CD4-positive, alpha-beta T cell treated with Interleukin-12 subunit alpha and Interleukin-12 subunit beta, for 1 hour (primary cell): ENCODE measurements at regions not wholly inside any gene's neighbourhood (a gene's known extent, or its start where the extent isn't known, plus 50 kb on each side); places are given as distances from the start of the nearest gene placed in this dataset.

Source experiments
- DNase-seq: peaks from one replicate; pipeline ENCODE4 v3.0.0-alpha.2; 2020

DNA sequence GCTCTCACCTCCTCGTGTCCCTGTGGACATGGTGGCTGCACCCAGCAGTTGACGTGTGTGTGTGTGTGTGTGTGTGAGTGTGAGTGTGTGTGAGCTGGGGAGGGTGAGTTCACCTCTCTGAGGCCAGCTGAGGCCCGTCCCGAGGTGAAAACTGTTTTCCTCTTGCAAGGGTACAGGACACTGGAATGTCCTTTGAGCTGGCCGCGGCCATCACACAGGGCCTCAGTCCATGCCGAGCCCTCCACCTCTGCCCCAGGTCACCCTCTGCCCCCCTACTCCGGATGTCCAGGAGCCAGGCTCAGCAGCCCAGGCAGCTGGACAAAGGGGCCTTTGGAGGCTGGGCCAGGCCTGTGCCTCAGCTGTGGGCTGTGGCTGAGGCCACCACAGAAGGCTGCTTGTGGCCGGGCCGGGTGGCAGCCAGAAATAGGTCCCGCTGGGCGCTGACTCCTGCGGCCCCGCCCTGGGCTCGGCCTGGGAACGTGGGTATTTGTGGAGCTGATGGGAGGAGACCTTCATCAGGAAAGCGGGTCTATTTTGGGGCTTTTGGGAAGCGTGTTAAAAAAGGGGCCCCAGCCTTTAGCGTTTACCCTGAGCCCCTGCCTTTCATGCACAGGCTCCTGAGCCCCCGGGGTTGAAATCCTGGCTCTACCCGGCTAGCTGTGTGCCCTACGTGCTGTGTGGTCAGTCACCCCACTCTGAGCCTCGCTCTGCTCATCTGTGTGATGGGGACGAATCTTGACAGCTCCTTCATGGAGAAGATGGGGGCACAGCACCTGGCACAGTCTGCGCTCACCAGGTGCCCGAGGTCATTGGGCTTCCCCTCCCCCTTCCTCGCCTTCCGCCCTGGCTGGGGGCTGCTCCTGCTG is 75.1 kb upstream of the IER5L start:
- no peak for DNase-seq

DNA sequence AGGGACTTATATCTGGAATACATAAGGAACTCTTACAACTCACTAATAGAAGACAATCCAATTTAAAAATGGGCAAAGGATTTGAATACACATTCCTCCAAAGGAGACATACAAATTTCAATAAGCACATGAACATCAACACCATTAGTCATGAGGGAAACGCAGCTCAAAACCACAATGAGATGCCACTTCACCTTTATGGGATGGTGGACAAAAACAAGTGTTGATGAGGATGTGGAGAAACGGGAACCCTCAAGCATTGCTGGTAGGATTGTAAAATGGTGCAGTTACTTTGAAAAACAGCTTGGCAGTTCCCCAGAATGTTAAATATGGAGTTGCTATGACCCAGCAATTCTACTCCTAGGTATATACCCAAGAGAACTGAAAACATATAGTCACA is 72.7 kb upstream of the IER5L start:
- DNase-seq = no peak

DNA sequence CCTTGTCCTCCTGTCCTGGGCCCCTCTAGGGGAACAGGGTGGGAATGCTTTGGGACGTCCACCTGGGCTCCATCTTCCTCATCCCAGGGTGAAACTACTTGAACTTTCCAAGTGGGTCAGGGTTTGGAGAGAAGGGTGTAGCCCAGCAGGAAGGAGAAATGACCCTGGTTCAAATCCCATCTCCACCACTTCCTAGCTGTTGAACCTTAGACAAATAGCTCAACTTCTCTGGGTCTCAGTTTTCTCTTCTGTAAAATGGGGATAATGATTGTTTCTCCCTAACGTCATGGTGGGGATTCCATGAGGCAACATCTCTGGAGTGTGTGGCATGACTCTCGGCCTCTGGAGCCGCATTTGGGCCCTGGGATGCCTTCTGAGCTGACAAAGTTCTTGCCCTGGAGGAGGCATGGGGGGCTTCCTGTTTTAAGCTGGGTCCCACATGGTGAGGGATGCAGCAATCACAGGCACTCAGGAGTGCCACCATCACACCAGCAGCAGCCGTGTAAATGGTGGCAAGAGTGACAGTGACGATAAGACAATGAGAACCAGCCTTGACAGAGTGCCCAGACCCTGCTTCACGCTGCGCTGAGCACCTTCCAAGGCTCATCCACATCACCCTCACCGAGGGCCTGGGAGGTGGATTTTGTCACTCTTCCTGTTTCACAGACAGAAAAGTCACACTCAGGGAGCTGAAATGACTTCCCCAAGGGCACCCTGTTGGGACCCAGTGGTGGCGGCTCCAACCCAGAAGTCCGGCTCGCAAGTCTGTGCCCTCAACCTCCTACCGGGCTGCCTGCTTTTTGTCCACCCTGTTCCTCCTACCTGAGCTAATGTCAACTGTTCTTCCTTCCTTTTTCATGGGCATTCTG is 69.5 kb upstream of the IER5L start:
- no peak for DNase-seq

DNA sequence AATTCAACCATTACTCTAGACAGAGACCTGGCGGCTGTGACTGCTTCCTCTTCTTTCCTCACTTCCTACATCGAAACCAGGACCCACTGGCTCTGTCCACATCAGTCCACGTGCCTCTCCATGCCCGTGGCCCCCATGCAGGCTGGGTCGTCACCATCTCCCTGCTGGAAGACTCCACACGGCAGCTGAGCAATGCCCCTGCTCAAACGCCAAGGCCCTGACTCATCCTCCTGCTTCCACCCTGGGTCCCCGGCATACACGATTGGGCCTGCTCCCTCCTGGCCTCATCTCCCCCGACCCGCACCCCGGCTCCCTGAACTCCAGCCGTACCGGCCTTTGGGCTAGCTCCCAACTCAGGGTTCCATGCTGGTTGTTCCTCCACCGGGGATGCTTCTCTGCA is 67.2 kb upstream of the IER5L start:
- no peak for DNase-seq

DNA sequence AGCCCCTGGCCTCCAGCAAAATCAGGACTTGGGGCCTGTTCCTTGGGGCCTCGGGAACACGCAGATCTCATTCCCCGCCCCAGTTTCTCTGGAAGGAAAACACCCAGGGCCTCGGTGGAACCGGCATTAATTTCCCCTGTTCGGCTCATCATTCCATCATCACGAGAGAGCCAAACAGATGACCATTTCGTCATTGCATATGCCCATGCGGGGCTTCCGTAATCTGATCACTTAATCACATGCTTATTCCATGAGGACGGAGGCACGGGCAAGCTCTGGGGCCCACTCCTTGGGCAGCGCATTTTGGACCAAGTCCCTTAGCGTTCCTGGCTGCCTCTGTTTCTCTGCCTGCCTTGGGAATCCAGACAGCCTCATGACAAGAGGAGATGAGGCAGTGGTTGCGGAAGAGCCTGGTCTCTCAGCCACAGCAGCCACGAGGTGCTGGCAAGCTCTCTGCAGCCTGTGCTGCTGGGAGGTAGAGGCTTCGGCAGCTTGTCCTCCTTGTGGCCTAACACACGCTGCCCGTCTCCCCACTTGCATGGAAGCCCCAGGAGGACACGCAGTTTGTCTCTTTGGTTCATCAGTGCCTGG is 65.0 kb upstream of the IER5L start:
- DNase-seq = no peak

DNA sequence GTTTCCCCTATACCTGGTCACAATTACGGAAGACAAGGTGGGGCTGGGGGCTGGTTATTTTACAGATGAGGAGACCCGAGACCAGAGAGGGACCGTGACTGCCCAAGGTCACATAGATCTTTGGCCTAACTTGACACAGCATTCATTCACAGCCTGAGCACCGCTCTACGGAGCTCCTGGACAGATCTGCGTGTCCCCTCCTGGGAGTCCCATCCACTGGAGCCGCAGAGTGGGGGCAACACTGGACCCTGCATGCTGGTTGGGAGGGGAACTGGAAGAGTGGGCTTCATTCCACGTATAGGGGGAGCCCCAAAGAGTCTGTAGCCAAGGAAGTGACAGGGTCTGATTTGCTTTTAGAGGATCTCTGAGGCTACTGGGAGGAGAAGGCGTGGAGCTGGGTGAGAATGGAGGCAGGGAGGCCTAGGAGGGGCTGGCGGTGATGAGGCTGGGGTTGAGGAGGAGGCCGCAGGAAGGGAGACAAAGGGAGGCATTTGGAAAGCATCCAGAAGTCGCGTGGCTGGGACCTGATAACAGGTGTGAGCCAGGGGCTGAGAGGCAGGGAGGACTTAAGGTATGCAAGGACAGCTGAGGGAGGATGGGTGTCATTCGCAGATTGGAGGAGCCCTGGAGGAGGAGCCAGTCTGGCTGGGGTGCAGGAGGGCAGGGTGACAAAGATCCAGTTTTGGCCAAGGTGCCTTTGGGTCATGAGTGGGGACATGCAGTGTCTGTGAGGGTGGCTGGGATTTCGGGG is 64.3 kb upstream of the IER5L start:
- DNase-seq = no peak

DNA sequence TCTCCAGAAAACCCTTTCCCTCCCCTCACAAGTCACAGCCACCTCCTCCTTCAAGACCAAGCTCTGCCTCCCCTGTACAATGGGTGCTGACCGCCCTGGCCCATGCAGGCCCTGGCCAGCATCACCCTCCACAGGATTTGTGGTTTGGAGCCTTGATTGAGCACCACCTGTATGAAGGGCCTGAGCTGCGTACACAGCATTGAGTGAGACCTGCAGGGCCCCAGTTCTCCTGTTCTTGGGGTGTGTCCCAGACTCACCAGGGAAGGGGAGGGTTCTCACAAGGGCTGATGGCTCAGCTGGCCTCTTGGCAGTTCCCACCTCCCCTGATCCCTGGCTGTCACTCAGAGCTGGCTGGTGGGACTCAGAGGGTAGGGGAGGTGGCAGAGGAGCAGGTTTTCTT is 63.7 kb upstream of the IER5L start:
- no peak for DNase-seq

DNA sequence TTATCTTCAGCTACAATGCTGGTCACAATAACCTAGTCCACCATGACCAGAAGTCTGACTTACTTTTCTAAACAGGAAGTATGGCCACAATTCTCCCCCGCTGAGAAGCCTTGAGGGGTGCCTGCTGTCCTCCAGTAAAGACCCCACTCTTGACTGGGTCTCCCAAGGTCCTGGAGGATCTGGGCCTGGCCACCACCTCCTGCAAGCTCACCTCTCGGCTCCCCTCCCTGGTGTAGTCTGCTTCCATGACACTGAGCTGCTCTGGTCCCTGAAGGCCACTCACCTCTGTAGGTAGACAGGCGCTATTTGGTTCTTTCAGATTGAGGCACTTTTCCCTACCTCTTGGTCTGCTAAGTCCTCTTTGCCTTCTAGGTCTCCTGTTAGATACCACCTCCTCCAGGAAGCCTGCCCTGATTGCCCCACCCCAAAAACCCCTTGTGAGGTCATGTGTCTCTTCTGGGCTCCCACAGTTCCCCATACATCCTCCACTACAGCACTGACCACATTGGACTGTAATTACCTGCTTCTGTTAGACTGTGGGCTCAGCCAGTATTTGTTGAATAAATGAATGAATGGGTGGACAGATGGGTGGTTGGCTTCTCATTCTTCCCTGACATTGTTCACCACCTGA is 62.6 kb upstream of the IER5L start:
- DNase-seq = no peak

DNA sequence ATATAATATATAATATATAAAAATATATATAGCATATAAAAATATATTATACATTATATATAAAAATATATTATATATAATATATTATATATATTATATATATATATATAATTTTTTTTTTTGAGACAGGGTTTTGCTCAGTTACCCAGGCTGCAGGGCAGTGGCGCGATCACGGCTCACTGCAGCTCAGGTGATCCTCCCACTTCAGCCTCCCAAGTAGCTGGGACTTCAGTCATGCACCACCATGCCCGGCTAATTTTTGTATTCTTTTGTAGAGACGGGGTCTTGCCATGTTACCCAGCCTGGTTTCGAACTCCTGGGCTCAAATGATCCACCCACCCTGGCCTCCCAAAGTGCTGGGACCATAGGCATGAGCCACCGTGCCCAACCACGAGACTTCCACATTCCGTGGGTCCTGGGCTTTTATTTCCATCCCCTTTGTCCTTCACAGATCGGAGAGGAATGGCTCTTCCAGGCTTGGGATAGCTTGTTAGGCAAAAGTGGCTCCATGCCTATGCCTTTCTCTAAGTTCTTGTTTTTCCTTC is 62.0 kb upstream of the IER5L start:
- no peak for DNase-seq

DNA sequence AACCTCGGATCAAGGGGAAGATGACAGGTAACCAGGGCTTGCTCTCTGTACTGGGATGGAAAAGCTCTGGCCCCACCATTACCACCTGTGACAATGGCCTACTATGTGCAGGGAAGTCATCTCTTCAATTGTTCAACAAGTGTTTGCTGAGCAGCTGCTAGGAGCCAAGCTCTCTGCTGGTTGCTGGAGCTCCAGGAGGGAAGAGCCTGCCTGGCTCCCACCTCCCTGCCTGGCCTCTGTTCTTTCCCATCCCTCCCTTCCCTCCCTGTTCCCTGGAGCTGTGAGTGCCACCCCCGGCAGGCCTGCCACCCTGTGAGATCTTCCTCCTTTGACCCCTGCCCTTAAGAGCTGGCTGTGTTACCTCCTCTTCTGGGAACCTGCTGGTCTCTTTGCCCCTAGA is 59.7 kb upstream of the IER5L start:
- DNase-seq = no peak

DNA sequence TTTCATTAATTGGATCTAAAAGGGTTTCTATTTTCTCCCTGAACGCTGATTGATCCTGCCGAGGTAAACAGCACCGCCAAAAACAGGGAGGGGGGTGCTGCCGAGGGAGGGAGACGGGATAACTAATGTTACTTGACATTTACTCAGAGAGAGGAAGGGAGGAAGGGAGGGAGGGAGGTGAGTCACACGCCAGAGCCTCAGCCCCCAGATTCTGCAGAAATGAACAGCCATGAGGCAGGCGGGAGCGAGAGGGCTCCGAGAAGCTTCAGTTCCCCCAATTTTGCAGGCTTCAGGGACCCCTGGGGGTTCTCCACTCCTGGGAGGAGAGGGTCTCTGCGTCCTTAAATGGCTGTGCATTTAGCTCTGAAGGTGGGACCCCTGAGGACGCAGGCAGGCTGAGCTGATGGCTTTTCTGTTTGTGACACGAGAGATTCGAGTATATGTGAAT is 59.1 kb upstream of the IER5L start:
- peak; percentile 40 for DNase-seq

DNA sequence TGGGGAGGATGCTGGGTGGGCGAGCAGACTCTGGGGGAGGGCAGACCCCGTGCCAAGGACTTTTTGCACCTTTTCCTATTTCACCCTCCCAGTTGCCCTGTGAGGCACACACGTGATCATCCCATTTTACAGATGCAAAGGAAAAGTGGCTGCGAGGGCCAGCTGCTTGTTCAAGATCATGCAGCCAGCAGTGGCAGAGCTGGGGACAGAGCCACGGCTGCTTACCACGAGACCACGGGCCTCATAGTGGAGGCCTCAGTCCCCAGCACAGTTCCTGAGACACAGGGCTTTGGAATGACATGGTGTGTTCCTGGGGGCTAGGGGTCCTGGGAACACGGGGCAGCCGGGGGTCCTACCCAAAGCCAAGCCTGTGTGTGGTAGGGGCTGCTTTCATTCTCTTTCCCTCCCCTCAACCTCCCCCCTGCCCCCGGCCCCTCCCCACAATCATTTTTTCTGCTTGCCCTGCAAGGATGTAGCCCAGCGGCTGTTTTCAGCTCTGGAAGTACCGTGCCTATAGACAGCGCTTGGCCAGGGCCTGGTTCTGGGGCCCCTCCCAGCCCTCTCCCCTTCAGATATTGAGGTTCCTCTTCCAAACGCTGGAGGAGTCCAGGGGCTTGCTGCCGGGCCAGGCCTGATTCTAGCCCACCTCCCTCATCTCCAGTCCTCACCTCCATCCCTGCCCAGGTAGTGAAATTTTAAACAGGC is 58.5 kb upstream of the IER5L start:
- no peak for DNase-seq

DNA sequence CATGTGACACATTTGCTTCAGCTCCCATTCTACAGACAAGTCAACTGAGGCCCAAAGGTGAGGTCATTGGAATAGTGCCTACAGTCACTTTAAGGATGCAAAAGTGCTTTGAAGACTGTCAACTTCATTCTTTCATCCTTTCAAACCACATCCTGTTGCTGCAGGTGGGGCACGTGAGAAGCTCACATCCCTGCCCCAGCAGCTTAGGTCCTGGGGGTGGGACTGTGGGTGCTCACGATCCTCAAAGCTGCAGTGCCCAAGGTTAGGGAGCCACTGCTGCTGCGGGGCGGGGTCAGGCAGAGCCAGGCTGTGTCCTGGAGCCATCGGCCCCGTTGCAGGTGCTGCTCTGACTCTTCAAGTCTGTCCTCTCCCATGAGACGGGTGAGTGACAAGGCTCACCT is 57.9 kb upstream of the IER5L start:
- peak; percentile 73 for DNase-seq

DNA sequence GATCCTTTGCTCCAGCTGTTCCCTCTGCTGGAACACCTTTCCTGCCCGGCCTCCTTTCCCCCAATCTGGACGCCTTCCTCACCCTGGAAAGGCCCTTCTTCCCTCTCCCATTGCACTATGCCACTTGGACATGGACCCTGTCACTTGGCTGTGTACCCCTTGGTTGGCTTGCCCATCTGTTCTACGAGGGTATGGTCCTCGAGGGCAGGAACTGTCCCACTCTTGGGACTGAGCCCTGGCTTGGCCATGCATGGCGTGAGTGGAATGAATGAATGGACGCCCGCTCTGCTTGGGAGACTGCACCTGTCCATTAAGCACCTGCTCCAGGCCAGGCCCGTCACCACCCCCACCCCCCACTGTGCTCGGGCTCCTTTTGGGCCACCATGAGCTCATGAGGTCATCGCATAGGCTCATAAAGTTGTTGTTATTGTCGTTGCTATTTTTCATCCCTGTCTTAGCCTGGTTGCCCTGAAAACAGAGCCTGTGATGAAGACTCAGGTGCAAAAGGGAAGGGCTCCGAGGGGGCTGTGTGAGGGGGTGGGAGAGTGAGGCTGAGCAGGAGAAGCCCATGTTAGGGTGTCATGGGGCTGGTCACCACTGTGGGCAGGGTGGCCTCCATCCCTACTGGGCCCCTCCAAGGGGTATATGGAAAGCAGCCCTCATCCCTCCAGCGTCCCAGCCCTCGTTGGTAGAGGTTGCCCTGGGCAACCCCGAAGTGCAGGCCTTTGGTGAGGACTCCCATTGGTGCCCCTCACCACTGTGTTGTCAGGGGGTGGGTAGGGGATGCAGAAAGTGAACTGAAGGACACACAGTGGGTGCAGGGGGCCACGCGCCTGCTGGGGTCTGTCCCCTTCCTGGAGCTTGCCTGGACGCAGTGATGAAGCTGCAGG is 57.2 kb upstream of the IER5L start:
- no peak for DNase-seq

DNA sequence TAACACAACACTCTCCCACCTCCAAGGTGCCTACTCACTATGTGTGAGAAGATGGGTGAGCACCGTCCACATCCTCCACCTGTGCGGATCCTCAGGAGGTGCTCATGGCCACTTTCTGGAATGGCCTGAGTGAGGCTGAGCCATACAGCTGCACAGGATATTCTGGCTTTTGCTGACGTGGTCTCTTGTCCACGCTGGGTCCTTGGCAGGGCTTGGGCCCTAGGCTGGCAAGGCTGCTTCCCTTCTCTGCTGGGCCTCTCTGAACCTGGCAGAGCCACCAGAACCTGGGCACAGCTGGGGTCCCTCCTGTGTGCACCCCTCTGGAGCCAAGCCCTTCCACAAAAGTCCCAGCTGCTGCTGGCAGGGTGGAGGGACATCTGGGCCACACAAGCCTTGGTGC is 56.4 kb upstream of the IER5L start:
- DNase-seq = no peak

DNA sequence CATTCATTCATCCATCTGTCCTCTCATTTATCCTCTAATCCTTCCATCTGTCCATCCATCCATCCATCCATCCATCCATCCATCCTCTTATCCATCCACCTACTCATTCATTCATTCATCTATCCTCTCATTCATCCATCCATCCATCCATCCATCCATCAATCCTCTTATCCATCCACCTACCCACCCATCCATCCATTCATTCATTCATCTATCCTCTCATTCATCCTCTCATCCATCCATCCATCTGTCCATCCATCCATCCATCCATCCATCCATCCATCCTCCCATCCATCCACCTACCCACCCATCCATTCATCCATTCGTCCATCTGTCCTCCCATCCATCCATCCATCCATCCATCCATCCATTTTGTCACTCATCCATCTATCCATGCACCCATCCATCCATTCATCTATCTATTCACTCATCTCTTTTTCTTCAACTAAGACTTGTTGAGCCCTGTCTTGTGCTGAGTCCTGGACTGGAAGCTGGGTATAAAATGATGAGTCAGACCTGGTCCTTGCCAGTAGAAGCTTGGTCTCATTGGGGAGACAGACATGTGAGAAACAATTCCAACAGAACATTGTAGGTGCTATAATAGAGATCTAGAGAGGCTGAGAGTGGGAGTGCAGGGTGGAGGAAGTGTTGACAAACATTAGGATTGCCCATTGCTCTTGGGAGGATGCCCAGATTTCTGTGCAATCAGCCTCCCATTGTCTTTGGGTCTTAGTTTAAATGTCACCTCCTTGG is 55.0 kb upstream of the IER5L start:
- DNase-seq = no peak

DNA sequence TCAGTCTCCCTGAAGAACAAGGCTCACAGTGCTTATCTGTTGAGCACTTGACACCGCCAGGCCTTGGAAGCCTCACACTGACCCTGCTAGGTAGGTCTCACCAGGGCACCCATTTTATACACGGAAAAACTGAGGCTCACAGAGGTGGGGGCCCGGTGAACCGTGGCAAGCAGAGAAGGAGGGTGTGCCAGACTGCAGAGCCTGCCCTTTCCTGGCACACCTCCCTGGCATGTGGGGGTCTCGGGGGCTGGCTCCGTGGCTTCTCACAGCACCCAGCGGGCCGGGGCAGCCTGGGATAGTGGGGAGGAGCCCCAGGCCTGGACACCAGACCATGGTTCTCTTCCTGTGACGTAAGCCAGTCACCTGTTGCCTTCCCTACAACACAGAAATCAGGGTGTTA is 53.7 kb upstream of the IER5L start:
- DNase-seq = no peak

DNA sequence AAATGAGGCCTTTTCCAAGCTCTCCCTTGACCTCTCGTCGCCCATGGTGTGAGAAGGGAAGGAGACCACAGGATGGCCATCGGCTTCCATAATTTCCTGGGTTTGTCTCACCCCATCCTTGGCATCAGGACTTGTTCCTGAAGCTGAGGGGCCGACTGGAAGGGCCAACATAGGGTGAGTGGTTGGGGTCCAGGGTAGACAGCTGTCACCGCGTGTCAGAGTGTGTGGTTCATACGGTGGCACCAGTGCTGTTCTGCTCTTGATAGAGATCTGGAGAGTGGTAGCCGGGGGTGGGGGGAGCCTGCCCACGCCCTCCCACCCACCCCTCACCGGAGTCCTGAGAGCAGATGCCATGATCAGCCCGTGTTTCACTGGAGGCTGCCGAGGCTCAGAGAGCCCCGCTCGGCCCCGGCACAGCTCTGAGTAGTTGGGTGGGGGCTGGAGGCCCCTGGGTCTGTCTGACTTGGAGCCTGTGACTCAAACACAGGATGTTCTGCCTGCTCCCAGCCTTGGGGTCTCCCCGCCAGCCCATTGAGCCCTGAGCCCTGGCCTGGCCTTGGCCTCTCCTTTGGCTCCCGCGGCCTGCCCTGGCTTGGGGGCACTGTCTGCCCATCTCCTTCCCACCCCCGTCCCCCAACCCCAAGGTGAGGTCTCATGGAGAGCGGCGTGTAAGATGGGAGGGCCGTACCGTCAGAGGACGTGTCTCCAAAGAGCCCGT is 53.1 kb upstream of the IER5L start:
- DNase-seq = no peak

DNA sequence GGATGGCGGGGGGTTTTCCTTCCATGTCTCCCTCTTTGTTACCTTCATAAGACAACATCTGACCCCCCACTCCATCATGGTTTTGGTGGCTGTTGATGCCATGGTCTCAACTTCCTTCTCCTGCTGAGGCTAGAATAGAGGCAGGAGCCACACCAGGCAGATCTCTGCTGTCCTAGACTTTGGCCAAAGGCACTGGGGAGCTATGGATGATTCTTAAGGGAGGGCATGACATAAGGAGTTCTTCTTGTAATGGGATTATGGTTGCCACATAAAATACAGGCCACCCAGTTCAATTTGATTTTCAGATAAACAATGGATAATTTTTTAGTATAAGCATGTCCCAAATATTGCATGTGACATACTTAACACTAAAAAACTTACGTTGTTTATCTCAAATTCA is 52.2 kb upstream of the IER5L start:
- DNase-seq = no peak
